Naive thymus-derived CD4-positive, alpha-beta T cell (primary cell): ENCODE measurements at regions not wholly inside any gene's neighbourhood (a gene's known extent, or its start where the extent isn't known, plus 50 kb on each side); places are given as distances from the start of the nearest gene placed in this dataset.

Source experiments
- ATAC-seq: fragments of 150-1000 bp; cut with Tn5 transposase; 2 replicates; pipeline ENCODE4 v1.10.0; 2021; ENCODE audit warnings: mild to moderate bottlenecking, moderate library complexity
- CTCF ChIA-PET: fragments of 350-600 bp; sonication (Branson Sonifier 250); formaldehyde crosslinking; loops from one replicate; lab custom pipeline; 2021; ENCODE audit warnings: antibody characterized with exemption; lab: Charles Lee
- POLR2A ChIA-PET: fragments of 350-600 bp; sonication (Branson Sonifier 250); formaldehyde crosslinking; loops from one replicate; lab custom pipeline; 2021; ENCODE audit warnings: antibody characterized with exemption, inconsistent platforms; lab: Charles Lee
- DNase-seq, 9 donors: peaks; one replicate each; pipeline versions ENCODE4 v3.0.0 to v3.0.0-alpha.2; 2020 to 2022; ENCODE audit warnings: mixed read lengths in 1 of 9
- H3K27ac ChIP-seq: one replicate; pipeline ENCODE4 v1.7.0; 2013; ENCODE audit warnings: mild to moderate bottlenecking, low read depth, low read length, moderate library complexity
- H3K27me3 ChIP-seq, 2 donors: one replicate each; pipeline ENCODE4 v1.7.0; 2013; ENCODE audit warnings: low read length in 2 of 2, mild to moderate bottlenecking in 2 of 2, moderate library complexity in 2 of 2; ENCODE audit not compliant: control insufficient read depth in 2 of 2, insufficient read depth in 2 of 2
- H3K36me3 ChIP-seq, 3 experiments: 1 replicate in 2 of 3; 2 replicates in 1 of 3; pipeline ENCODE4 v1.7.0; 2013; ENCODE audit warnings: low read length in 3 of 3, mild to moderate bottlenecking in 3 of 3, moderate library complexity in 1 of 3; ENCODE audit not compliant: insufficient read depth in 3 of 3, control insufficient read depth in 2 of 3
- H3K4me1 ChIP-seq, 2 donors: one replicate each; pipeline ENCODE4 v1.7.0; 2013; ENCODE audit warnings: low read length in 2 of 2, mild to moderate bottlenecking in 2 of 2, moderate library complexity in 1 of 2; ENCODE audit not compliant: control insufficient read depth in 2 of 2, insufficient read depth in 2 of 2
- H3K4me3 ChIP-seq: 2 replicates; pipeline ENCODE4 v1.7.0; 2013; ENCODE audit warnings: mild to moderate bottlenecking, low read length
- H3K9me3 ChIP-seq, 3 experiments: 1 replicate in 2 of 3; 2 replicates in 1 of 3; pipeline ENCODE4 v1.7.0; 2013; ENCODE audit warnings: low read length in 3 of 3; ENCODE audit not compliant: control insufficient read depth in 2 of 3
- H3K27ac Mint-ChIP-seq, 9 donors: one replicate each; pipeline ENCODE4 v1.8.0; 2020 to 2022; ENCODE audit warnings: mixed read lengths in 9 of 9, mild to moderate bottlenecking in 8 of 9, moderate library complexity in 5 of 9, inconsistent platforms in 2 of 9
- H3K27me3 Mint-ChIP-seq, 5 donors: one replicate each; pipeline ENCODE4 v1.8.0; 2021 to 2022; ENCODE audit warnings: mixed read lengths in 5 of 5, mild to moderate bottlenecking in 1 of 5
- H3K36me3 Mint-ChIP-seq, 5 donors: one replicate each; pipeline ENCODE4 v1.8.0; 2020 to 2022; ENCODE audit warnings: mixed read lengths in 5 of 5, mild to moderate bottlenecking in 3 of 5, inconsistent platforms in 1 of 5
- H3K4me1 Mint-ChIP-seq, 7 donors: one replicate each; pipeline ENCODE4 v1.8.0; 2020 to 2022; ENCODE audit warnings: mixed read lengths in 7 of 7, mild to moderate bottlenecking in 3 of 7, inconsistent platforms in 1 of 7
- H3K4me3 Mint-ChIP-seq, 10 donors: one replicate each; pipeline ENCODE4 v1.8.0; 2020 to 2022; ENCODE audit warnings: mild to moderate bottlenecking in 10 of 10, mixed read lengths in 10 of 10, moderate library complexity in 6 of 10, inconsistent platforms in 2 of 10
- H3K9me3 Mint-ChIP-seq, 11 donors: one replicate each; pipeline ENCODE4 v1.8.0; 2020 to 2022; ENCODE audit warnings: mixed read lengths in 11 of 11, mild to moderate bottlenecking in 4 of 11, inconsistent platforms in 1 of 11, moderate library complexity in 1 of 11
- intact Hi-C, 2 donors: fragments of 100-400 bp; cut with micrococcal nuclease; formaldehyde crosslinking; loops; one replicate each; pipeline ENCODE4 v1.15.1; 2023

DNA sequence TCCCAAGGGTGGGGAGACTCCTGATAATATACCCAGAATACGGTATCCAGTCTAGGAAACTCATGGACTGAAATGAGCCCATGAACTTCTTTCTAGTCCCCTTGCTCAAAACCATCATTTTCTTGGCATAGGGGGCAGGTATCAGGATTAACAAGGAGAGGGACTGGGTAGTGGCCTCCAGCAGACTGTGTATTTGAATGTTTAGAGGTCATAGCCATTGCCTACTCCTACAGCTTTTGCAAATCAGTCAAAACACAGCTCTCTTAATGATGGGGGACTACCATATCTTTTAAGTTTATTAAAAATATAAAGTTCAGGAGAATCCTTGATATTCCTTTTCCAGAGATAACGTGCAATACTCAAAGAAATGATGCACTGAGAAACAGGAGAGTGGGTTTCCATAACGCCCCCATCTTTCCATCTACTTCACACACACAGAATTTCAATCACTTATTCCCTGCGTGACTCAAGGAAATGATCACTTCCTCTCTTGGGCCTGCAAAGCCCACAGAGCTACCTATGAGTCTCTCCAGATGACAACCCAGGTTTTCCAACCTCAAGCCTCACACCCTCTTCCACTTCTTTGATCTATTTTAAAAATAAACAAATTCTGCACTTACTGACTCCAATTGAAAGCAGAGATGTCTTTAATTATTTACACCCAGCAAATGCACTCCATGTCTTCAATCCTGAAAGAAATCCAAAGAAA, 584.0 kb upstream of the LMCD1 start:
- Histone ChIP-seq H3K27me3 (no peaks in the 10 kb centered on the region), H3K36me3 (no peaks in the 10 kb centered on the region), H3K27ac (no peak overlapping the region), H3K9me3 (no peaks in the 10 kb centered on the region), H3K4me3 (no peak overlapping the region), H3K4me1 (peaks cover 0 to 5% of the 10 kb centered on the region in 2 donors)
- H3K4me1 Mint-ChIP-seq: peaks cover 2 to 29% (median 8%) of the 10 kb centered on the region in 7 donors
- H3K9me3 Mint-ChIP-seq: peaks cover 0 to 4% (median 0%) of the 10 kb centered on the region in 11 donors
- peak in 1 of 9 donors; percentile 20 for DNase-seq
- no peaks in the 10 kb centered on the region for H3K36me3 Mint-ChIP-seq
- ChIA-PET CTCF (no interaction called here), POLR2A (no interaction called here)
- ATAC-seq: no peak
- intact Hi-C loops: no loop called here
- peak overlapping the region in 2 of 10 donors; percentile 2 to 25 for H3K4me3 Mint-ChIP-seq
- H3K27me3 Mint-ChIP-seq: no peaks in the 10 kb centered on the region
- no peak overlapping the region for H3K27ac Mint-ChIP-seq

DNA sequence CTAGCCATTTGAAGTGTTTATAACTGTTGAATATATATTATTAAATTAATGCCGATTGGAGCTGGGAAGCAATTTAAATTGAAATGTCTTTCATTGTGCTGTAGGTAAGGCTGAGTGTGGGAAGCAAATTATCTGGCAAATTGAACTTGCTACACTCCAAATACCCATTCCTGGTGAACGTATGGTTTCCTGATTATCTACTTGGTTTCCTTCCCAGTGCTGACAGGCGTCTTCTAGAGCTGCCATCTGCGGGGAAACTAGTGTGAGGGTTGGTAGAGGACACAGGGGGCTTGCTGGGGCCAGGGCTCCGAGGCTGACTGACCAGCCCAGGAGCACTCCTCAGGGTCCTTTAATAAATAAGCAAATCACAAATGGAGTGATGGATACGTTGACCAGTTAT, 581.4 kb upstream of the LMCD1 start:
- no peak for DNase-seq
- Histone ChIP-seq H3K36me3 (no peaks in the 10 kb centered on the region), H3K27ac (no peak overlapping the region), H3K4me1 (peaks cover 0 to 5% of the 10 kb centered on the region in 2 donors), H3K27me3 (no peaks in the 10 kb centered on the region), H3K9me3 (no peaks in the 10 kb centered on the region), H3K4me3 (no peak overlapping the region)
- Mint-ChIP-seq H3K27ac (no peak overlapping the region), H3K36me3 (no peaks in the 10 kb centered on the region), H3K27me3 (no peaks in the 10 kb centered on the region), H3K4me1 (peaks cover 2 to 29% (median 8%) of the 10 kb centered on the region in 7 donors), H3K9me3 (peaks cover 0 to 4% (median 0%) of the 10 kb centered on the region in 11 donors), H3K4me3 (no peak overlapping the region)
- ChIA-PET CTCF (no interaction called here), POLR2A (no interaction called here)
- intact Hi-C loops: no loop called here
- ATAC-seq: no peak

DNA sequence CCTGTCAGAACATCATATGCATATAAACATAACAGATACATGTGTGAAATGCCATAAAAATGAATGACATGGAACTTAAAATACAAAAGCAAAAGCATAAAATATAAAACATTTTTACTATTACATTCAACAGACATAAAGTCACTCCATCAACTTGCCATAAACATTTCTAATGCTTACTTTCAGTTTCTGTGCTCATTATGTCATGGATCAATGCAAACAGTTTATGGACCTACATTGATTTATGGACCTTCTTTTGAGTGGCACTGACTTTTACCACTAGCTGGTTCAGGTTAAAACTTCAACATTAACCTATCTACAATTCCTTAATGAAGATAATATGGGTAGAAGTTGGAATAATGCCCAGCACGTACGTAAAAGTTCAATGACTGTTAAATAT, 577.4 kb upstream of the LMCD1 start:
- H3K4me1 Mint-ChIP-seq: peaks cover 0 to 15% (median 5%) of the 10 kb centered on the region in 7 donors
- DNase-seq: no peak
- no peak overlapping the region for H3K27ac ChIP-seq

GRCh38 chr3:7927015-7927414, 574.6 kb upstream of the LMCD1 start:
- intact Hi-C loops: no loop called here
- Mint-ChIP-seq H3K36me3 (no peaks in the 10 kb centered on the region), H3K4me3 (no peak overlapping the region), H3K27ac (peak overlapping the region in 2 of 9 donors; percentile 1 to 3), H3K9me3 (peaks cover 0 to 9% (median 0%) of the 10 kb centered on the region in 11 donors), H3K27me3 (no peaks in the 10 kb centered on the region), H3K4me1 (peaks cover 0 to 15% (median 5%) of the 10 kb centered on the region in 7 donors)
- no peak overlapping the region for H3K27ac ChIP-seq
- H3K4me3 ChIP-seq: no peak overlapping the region
- H3K9me3 ChIP-seq: no peaks in the 10 kb centered on the region
- no peaks in the 10 kb centered on the region for H3K4me1 ChIP-seq
- H3K27me3 ChIP-seq: no peaks in the 10 kb centered on the region
- ChIA-PET CTCF (no interaction called here), POLR2A (no interaction called here)
- DNase-seq (no peak), ATAC-seq (no peak)
- H3K36me3 ChIP-seq: no peaks in the 10 kb centered on the region

More for the DNA sequence above, 577.4 kb upstream of the LMCD1 start:
- intact Hi-C loops: no loop called here
- no peaks in the 10 kb centered on the region for H3K9me3 ChIP-seq
- Mint-ChIP-seq H3K36me3 (no peaks in the 10 kb centered on the region), H3K4me3 (no peak overlapping the region), H3K9me3 (peaks cover 0 to 4% (median 0%) of the 10 kb centered on the region in 11 donors), H3K27me3 (no peaks in the 10 kb centered on the region), H3K27ac (no peak overlapping the region)
- H3K27me3 ChIP-seq: no peaks in the 10 kb centered on the region
- CTCF ChIA-PET: no interaction called here
- H3K4me3 ChIP-seq: no peak overlapping the region
- POLR2A ChIA-PET: no interaction called here
- no peak for ATAC-seq
- no peaks in the 10 kb centered on the region for H3K36me3 ChIP-seq
- no peaks in the 10 kb centered on the region for H3K4me1 ChIP-seq

- H3K4me3 ChIP-seq: no peak overlapping the region
- no peaks in the 10 kb centered on the region for H3K9me3 ChIP-seq
- no peak overlapping the region for H3K4me3 Mint-ChIP-seq
- H3K9me3 Mint-ChIP-seq: peaks cover 0 to 9% (median 0%) of the 10 kb centered on the region in 11 donors
- no peaks in the 10 kb centered on the region for H3K4me1 ChIP-seq
- no peaks in the 10 kb centered on the region for H3K27me3 Mint-ChIP-seq
- H3K27ac ChIP-seq: no peak overlapping the region
- H3K4me1 Mint-ChIP-seq: peaks cover 0 to 15% (median 5%) of the 10 kb centered on the region in 7 donors
- POLR2A ChIA-PET: no interaction called here
- intact Hi-C loops: no loop called here
- no peaks in the 10 kb centered on the region for H3K36me3 ChIP-seq
- no peaks in the 10 kb centered on the region for H3K36me3 Mint-ChIP-seq
- CTCF ChIA-PET: no interaction called here
- no peaks in the 10 kb centered on the region for H3K27me3 ChIP-seq
- no peak for ATAC-seq
- no peak overlapping the region for H3K27ac Mint-ChIP-seq
- no peak for DNase-seq
Observed at GRCh38 chr3:7927864-7928263, 573.8 kb upstream of the LMCD1 start.

GRCh38 chr3:7929319-7929889, 572.2 kb upstream of the LMCD1 start:
- DNase-seq (no peak), ATAC-seq (no peak)
- Histone ChIP-seq H3K4me1 (no peaks in the 10 kb centered on the region), H3K27me3 (no peaks in the 10 kb centered on the region), H3K4me3 (no peak overlapping the region), H3K27ac (no peak overlapping the region), H3K9me3 (no peaks in the 10 kb centered on the region), H3K36me3 (no peaks in the 10 kb centered on the region)
- Mint-ChIP-seq H3K9me3 (peaks cover 0 to 15% (median 4%) of the 10 kb centered on the region in 11 donors), H3K27ac (no peak overlapping the region), H3K4me3 (no peak overlapping the region), H3K27me3 (no peaks in the 10 kb centered on the region), H3K36me3 (peaks cover 0 to 4% (median 0%) of the 10 kb centered on the region in 5 donors), H3K4me1 (peaks cover 0 to 15% (median 5%) of the 10 kb centered on the region in 7 donors)
- ChIA-PET POLR2A (no interaction called here), CTCF (no interaction called here)
- intact Hi-C loops: no loop called here

DNA sequence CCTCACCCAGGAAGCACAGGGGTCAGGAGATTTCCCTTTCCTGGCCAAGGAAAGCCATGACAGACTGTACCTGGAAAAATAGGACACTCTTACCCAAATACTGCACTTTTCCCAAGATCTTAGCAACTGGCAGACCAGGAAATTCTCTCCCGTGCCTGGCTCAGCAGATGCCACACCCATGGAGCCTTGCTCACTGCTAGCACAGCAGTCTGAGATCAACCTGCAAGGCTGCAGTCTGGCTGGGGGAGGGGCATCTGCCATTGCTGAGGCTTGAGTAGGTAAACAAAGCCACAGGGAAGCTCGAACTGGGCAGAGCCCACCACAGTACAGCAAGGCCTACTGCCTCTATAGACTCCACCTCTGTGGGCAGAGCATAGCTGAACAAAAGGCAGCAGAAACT, 567.3 kb upstream of the LMCD1 start:
- Histone ChIP-seq H3K27ac (no peak overlapping the region), H3K27me3 (no peaks in the 10 kb centered on the region), H3K36me3 (no peaks in the 10 kb centered on the region), H3K4me1 (no peaks in the 10 kb centered on the region), H3K9me3 (no peaks in the 10 kb centered on the region), H3K4me3 (no peak overlapping the region)
- ChIA-PET POLR2A (no interaction called here), CTCF (no interaction called here)
- H3K36me3 Mint-ChIP-seq: peaks cover 0 to 16% (median 0%) of the 10 kb centered on the region in 5 donors
- peaks cover 0 to 9% (median 0%) of the 10 kb centered on the region in 7 donors for H3K4me1 Mint-ChIP-seq
- no peak for DNase-seq
- ATAC-seq: no peak
- no peak overlapping the region for H3K27ac Mint-ChIP-seq
- H3K4me3 Mint-ChIP-seq: no peak overlapping the region
- no peaks in the 10 kb centered on the region for H3K27me3 Mint-ChIP-seq
- H3K9me3 Mint-ChIP-seq: peaks cover 0 to 40% (median 19%) of the 10 kb centered on the region in 11 donors
- intact Hi-C loops: no loop called here
